ENCODE measurements at regions not wholly inside any gene's neighbourhood (a gene's known extent, or its start where the extent isn't known, plus 50 kb on each side); places are given as distances from the start of the nearest gene placed in this dataset.

DNA sequence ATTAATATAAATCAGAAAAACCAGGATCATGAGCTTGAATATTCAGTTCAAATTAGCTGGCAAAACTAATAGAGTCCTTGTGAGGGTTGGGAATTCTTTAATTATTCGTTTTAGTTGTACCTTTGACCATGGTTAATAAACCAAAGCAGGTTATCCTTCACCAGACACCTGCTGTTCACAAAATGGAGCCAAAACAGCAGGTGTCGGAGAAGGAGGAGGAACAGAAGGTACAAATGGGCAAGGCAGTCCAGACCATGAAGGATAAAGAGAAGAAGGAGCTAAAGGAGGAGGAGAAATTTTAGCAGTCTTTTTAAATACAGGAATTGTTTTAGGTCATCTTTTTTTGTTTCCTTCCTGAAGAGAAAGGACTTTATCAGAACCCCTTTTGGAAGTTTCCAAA is 106.1 kb downstream of the NHLRC3 start:
- DNase-seq: no peak
- intact Hi-C loops (cut with micrococcal nuclease): loop anchor here (5.0 to 10.0 kb wide), 2 partner anchors 270 to 468 kb away; no protein-coding TSS in a partner anchor
- no peak for TF ChIP-seq CTCF (IDR thresholded peaks at IDR 0.05; ENCODE audit: borderline replicate concordance)

DNA sequence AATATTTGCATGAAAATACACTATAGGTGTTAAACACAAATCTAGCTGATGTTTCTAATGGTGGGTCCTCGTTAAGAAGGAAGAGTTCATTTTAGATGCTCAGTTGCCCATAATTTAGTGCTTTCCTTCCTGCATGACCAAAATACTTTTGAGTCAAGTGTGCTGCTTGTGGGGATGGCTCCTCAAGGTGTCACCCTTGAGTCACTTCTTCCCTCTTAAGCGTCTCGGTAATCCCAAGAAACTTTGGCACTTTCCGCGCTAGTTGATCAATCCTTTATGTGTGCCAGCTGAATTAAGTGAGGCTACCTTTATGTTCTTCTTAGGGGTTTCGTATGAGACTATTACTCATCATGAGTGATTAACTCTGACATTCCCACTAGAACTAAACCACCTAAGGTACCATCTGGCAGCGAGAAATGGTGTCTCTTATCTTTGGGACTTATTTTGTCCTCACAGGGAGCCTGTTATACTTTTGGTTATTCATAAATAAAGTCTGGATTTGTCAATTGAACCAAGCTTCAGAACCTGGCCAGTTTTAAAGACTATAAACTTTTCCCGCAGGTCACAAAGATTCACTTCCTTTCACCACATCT is 106.8 kb downstream of the NHLRC3 start:
- peak; percentile 40 for DNase-seq
- intact Hi-C loops (cut with micrococcal nuclease): loop anchor here (5.0 to 10.0 kb wide), 3 partner anchors 122 to 467 kb away; no protein-coding TSS in a partner anchor
- TF ChIP-seq CTCF (IDR thresholded peaks at IDR 0.05; ENCODE audit: borderline replicate concordance): peak; percentile 89
- Histone ChIP-seq H3K9me3 (replicated peaks) (peaks cover 2% of the 10 kb centered on the region), H3K36me3 (no peaks in the 10 kb centered on the region), H3K4me3 (peak overlapping the region; percentile 48), H3K4me1 (peaks cover 17% of the 10 kb centered on the region), H3K27ac (replicated peaks) (peak overlapping the region; percentile 51), H3K27me3 (ENCODE audit: low read depth) (no peaks in the 10 kb centered on the region)

More for the DNA sequence above, 106.1 kb downstream of the NHLRC3 start:
- no peaks in the 10 kb centered on the region for H3K36me3 ChIP-seq
- peaks cover 2% of the 10 kb centered on the region for H3K9me3 ChIP-seq (replicated peaks)
- peaks cover 17% of the 10 kb centered on the region for H3K4me1 ChIP-seq
- no peak overlapping the region for H3K4me3 ChIP-seq
- no peaks in the 10 kb centered on the region for H3K27me3 ChIP-seq (ENCODE audit: low read depth)
- no peak overlapping the region for H3K27ac ChIP-seq (replicated peaks)

DNA sequence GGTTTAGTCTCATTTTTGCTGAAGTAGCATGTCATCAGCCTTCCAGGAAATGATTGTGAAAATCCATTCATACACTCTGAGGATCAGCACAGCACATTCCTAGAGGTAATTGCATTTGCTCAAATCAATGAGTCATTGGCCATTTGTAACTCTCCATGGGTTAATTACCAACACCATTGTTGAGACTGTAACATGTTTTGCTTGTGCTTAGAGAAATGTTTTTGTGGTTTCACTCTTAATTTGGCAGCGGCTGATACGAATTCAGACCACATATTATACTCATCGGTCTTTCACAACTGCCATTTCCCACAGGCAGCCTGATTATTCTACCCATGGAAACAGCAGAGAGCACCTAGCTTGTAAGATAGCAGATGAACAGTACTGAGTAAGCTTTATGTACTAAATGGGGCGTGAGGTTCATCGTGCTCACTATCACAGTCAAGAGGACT is 110.3 kb downstream of the NHLRC3 start:
- no peak for TF ChIP-seq CTCF (IDR thresholded peaks at IDR 0.05; ENCODE audit: borderline replicate concordance)

GRCh38 chr13:39149896-39150295 is 111.6 kb downstream of the NHLRC3 start:
- H3K4me3 ChIP-seq: no peak overlapping the region
- intact Hi-C loops (cut with micrococcal nuclease): loop anchor here (5.0 to 10.0 kb wide), 2 partner anchors 117 to 265 kb away; no protein-coding TSS in a partner anchor
- H3K27ac ChIP-seq (replicated peaks): no peak overlapping the region
- H3K36me3 ChIP-seq: no peaks in the 10 kb centered on the region
- no peak for DNase-seq
- no peak for TF ChIP-seq CTCF (IDR thresholded peaks at IDR 0.05; ENCODE audit: borderline replicate concordance)
- peaks cover 7% of the 10 kb centered on the region for H3K9me3 ChIP-seq (replicated peaks)
- peaks cover 17% of the 10 kb centered on the region for H3K4me1 ChIP-seq
- H3K27me3 ChIP-seq (ENCODE audit: low read depth): no peaks in the 10 kb centered on the region

More for the DNA sequence above, 110.3 kb downstream of the NHLRC3 start:
- peaks cover 17% of the 10 kb centered on the region for H3K4me1 ChIP-seq
- DNase-seq: no peak
- peak overlapping the region; percentile 27 for H3K27ac ChIP-seq (replicated peaks)
- no peak overlapping the region for H3K4me3 ChIP-seq
- no peaks in the 10 kb centered on the region for H3K36me3 ChIP-seq
- intact Hi-C loops (cut with micrococcal nuclease): loop anchor here (5.0 to 10.0 kb wide), 2 partner anchors 119 to 266 kb away; no protein-coding TSS in a partner anchor
- H3K9me3 ChIP-seq (replicated peaks): peaks cover 7% of the 10 kb centered on the region
- H3K27me3 ChIP-seq (ENCODE audit: low read depth): no peaks in the 10 kb centered on the region

DNA sequence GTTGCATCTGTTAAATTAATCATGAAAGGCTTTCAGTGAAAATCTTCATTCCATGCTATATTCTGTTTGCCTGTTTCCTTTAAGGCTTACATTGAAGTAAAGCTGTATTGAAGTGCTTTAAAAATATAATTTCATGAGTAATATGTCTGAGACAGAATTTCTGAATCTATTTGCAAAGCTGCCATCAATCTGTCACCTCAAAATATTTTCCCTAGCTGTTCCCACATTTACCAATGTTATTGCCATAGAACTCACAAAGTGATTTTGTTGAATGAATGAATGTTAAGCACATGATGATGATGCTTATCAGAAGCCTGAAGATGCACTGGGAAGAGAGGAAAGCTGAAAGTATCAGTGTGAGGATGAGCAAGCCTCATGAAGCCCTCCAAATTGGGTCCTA is 115.8 kb downstream of the NHLRC3 start:
- no peak for DNase-seq
- Histone ChIP-seq H3K27ac (replicated peaks) (no peak overlapping the region), H3K36me3 (no peaks in the 10 kb centered on the region), H3K9me3 (replicated peaks) (peaks cover 5% of the 10 kb centered on the region), H3K4me1 (peaks cover 10% of the 10 kb centered on the region), H3K4me3 (no peak overlapping the region), H3K27me3 (ENCODE audit: low read depth) (no peaks in the 10 kb centered on the region)
- intact Hi-C loops (cut with micrococcal nuclease): no loop called here
- no peak for TF ChIP-seq CTCF (IDR thresholded peaks at IDR 0.05; ENCODE audit: borderline replicate concordance)
